WTC11 (cell line): ENCODE measurements at regions not wholly inside any gene's neighbourhood (a gene's known extent, or its start where the extent isn't known, plus 50 kb on each side); places are given as distances from the start of the nearest gene placed in this dataset.

Experiments
- ATAC-seq: fragments of 200-7000 bp; cut with Tn5 transposase; 2 replicates; pipeline ENCODE4 v1.10.0; 2021; ENCODE audit warnings: mild to moderate bottlenecking, moderate library complexity
- CTCF ChIA-PET: fragments of 300-600 bp; sonication (Branson Sonifier 250); formaldehyde crosslinking; loops from one replicate; lab custom pipeline; 2021; ENCODE audit warnings: antibody characterized with exemption; lab: Charles Lee
- POLR2A ChIA-PET: fragments of 350-600 bp; sonication (Branson Sonifier 250); formaldehyde crosslinking; loops from one replicate; lab custom pipeline; 2021; ENCODE audit warnings: antibody characterized with exemption; lab: Charles Lee
- DNase-seq: peaks from one replicate; pipeline ENCODE4 v3.0.0; 2021; ENCODE audit warnings: low spot score
- H3K27ac Mint-ChIP-seq: 2 replicates; pipeline ENCODE4 v1.8.0; 2021; ENCODE audit warnings: mixed read lengths
- H3K27me3 Mint-ChIP-seq: 2 replicates; pipeline ENCODE4 v1.8.0; 2021; ENCODE audit warnings: low read depth, mild to moderate bottlenecking, moderate library complexity, mixed read lengths
- H3K36me3 Mint-ChIP-seq: 2 replicates; pipeline ENCODE4 v1.8.0; 2021; ENCODE audit warnings: mixed read lengths
- H3K4me1 Mint-ChIP-seq: 2 replicates; pipeline ENCODE4 v1.8.0; 2022; ENCODE audit warnings: mixed read lengths
- H3K4me3 Mint-ChIP-seq: 2 replicates; pipeline ENCODE4 v1.8.0; 2021; ENCODE audit warnings: mild to moderate bottlenecking, moderate library complexity, mixed read lengths
- H3K9me3 Mint-ChIP-seq: 2 replicates; pipeline ENCODE4 v1.8.0; 2021; ENCODE audit warnings: mixed read lengths
- FOXK1 ChIP-seq: sonication (generic); formaldehyde crosslinking; IDR thresholded peaks from 2 replicates; pipeline ENCODE4 v1.8.0; 2022; ENCODE audit warnings: mild to moderate bottlenecking, moderate library complexity, missing genetic modification reagents
- GABPB1 ChIP-seq: sonication (generic); formaldehyde crosslinking; IDR thresholded peaks from 2 replicates; pipeline ENCODE4 v1.8.1; 2023; ENCODE audit warnings: mild to moderate bottlenecking, missing genetic modification reagents
- MYBL2 ChIP-seq: sonication (generic); formaldehyde crosslinking; IDR thresholded peaks from 2 replicates; pipeline ENCODE4 v1.8.1; 2023; ENCODE audit warnings: mild to moderate bottlenecking, moderate library complexity, missing genetic modification reagents
- SMAD4 ChIP-seq: sonication (generic); formaldehyde crosslinking; IDR thresholded peaks from 2 replicates; pipeline ENCODE4 v1.8.0; 2022; ENCODE audit warnings: mild to moderate bottlenecking, missing genetic modification reagents
- TEAD4 ChIP-seq: sonication (generic); formaldehyde crosslinking; IDR thresholded peaks from 2 replicates; pipeline ENCODE4 v1.8.0; 2022; ENCODE audit warnings: mild to moderate bottlenecking, missing genetic modification reagents
- TP53 ChIP-seq: sonication (generic); formaldehyde crosslinking; IDR thresholded peaks from 2 replicates; pipeline ENCODE4 v1.8.1; 2023; ENCODE audit warnings: mild to moderate bottlenecking, missing genetic modification reagents
- ZNF232 ChIP-seq: sonication (generic); formaldehyde crosslinking; IDR thresholded peaks from 2 replicates; pipeline ENCODE4 v1.8.0; 2022; ENCODE audit warnings: mild to moderate bottlenecking, missing genetic modification reagents
- ZNF416 ChIP-seq: fragments of 250-450 bp; sonication (Bioruptor Pico); IDR thresholded peaks from 2 replicates; pipeline ENCODE4 v1.9.0; 2021; ENCODE audit warnings: mild to moderate bottlenecking, inconsistent platforms
- TF ChIP-seq, protein P1 (sequence below): sonication (generic); formaldehyde crosslinking; IDR thresholded peaks from 2 replicates; pipeline ENCODE4 v1.8.1; 2022; ENCODE audit warnings: mild to moderate bottlenecking, moderate library complexity, missing genetic modification reagents
- TF ChIP-seq, protein P2 (sequence below): sonication (generic); formaldehyde crosslinking; IDR thresholded peaks from 2 replicates; pipeline ENCODE4 v1.8.1; 2022; ENCODE audit warnings: low read depth, missing genetic modification reagents, borderline replicate concordance
- TF ChIP-seq, protein P3 (sequence below): sonication (generic); formaldehyde crosslinking; conservative IDR thresholded peaks from 2 replicates; pipeline ENCODE4 v1.8.1; 2023; ENCODE audit warnings: mild to moderate bottlenecking, low read depth, missing genetic modification reagents, moderate library complexity
- TF ChIP-seq, protein P4 (sequence below): sonication (generic); formaldehyde crosslinking; IDR thresholded peaks from 2 replicates; pipeline ENCODE4 v1.8.1; 2023; ENCODE audit warnings: mild to moderate bottlenecking, missing genetic modification reagents
- TF ChIP-seq, protein P5 (sequence below): fragments of 250-450 bp; sonication (Bioruptor Pico); IDR thresholded peaks from 2 replicates; pipeline ENCODE4 v1.9.0; 2021; ENCODE audit warnings: mild to moderate bottlenecking
- TF ChIP-seq, protein P6 (sequence below): sonication (generic); formaldehyde crosslinking; IDR thresholded peaks from 2 replicates; pipeline ENCODE4 v1.8.1; 2023; ENCODE audit warnings: mild to moderate bottlenecking, missing genetic modification reagents
- TF ChIP-seq, protein P7 (sequence below): sonication (generic); formaldehyde crosslinking; IDR thresholded peaks from 2 replicates; pipeline ENCODE4 v1.8.1; 2023; ENCODE audit warnings: mild to moderate bottlenecking, missing genetic modification reagents, moderate library complexity
- TF ChIP-seq, protein P8 (sequence below): sonication (generic); formaldehyde crosslinking; IDR thresholded peaks from 2 replicates; pipeline ENCODE4 v1.8.1; 2023; ENCODE audit warnings: mild to moderate bottlenecking, missing genetic modification reagents, borderline replicate concordance

DNA sequence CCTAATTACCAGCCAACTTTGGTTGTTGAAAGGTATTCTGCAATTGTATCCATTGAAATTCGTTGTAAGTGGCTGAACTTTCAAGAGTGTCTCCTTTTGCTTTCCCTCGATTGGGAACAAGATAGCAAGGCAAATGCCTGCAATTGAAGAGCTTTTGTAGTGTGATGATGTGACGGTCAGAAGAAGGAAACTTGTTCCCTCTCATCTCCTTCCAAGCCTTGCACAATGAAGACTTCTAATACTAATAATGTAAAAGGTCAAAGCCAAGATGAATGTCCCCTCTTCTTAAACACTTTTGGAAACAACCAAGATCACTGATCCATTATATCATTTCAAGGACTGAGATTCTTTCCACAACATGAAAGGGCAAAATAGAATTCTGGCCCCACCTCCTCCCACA, 101.9 kb upstream of the LMCD1 start:
- CTCF ChIA-PET, result no interaction called here
- TF ChIP-seq, protein P1, sequence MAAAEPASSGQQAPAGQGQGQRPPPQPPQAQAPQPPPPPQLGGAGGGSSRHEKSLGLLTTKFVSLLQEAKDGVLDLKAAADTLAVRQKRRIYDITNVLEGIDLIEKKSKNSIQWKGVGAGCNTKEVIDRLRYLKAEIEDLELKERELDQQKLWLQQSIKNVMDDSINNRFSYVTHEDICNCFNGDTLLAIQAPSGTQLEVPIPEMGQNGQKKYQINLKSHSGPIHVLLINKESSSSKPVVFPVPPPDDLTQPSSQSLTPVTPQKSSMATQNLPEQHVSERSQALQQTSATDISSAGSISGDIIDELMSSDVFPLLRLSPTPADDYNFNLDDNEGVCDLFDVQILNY (CRISPR knock-in tag), result no peak
- TF ChIP-seq SMAD4 (no peak), TEAD4 (CRISPR knock-in tag) (no peak), ZNF232 (no peak), ZNF416 (no peak), TP53 (CRISPR knock-in tag) (no peak), GABPB1 (no peak), FOXK1 (CRISPR knock-in tag) (no peak), MYBL2 (CRISPR knock-in tag) (no peak)
- TF ChIP-seq, protein P2, sequence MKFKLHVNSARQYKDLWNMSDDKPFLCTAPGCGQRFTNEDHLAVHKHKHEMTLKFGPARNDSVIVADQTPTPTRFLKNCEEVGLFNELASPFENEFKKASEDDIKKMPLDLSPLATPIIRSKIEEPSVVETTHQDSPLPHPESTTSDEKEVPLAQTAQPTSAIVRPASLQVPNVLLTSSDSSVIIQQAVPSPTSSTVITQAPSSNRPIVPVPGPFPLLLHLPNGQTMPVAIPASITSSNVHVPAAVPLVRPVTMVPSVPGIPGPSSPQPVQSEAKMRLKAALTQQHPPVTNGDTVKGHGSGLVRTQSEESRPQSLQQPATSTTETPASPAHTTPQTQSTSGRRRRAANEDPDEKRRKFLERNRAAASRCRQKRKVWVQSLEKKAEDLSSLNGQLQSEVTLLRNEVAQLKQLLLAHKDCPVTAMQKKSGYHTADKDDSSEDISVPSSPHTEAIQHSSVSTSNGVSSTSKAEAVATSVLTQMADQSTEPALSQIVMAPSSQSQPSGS (CRISPR knock-in tag), result no peak
- TF ChIP-seq, protein P3, sequence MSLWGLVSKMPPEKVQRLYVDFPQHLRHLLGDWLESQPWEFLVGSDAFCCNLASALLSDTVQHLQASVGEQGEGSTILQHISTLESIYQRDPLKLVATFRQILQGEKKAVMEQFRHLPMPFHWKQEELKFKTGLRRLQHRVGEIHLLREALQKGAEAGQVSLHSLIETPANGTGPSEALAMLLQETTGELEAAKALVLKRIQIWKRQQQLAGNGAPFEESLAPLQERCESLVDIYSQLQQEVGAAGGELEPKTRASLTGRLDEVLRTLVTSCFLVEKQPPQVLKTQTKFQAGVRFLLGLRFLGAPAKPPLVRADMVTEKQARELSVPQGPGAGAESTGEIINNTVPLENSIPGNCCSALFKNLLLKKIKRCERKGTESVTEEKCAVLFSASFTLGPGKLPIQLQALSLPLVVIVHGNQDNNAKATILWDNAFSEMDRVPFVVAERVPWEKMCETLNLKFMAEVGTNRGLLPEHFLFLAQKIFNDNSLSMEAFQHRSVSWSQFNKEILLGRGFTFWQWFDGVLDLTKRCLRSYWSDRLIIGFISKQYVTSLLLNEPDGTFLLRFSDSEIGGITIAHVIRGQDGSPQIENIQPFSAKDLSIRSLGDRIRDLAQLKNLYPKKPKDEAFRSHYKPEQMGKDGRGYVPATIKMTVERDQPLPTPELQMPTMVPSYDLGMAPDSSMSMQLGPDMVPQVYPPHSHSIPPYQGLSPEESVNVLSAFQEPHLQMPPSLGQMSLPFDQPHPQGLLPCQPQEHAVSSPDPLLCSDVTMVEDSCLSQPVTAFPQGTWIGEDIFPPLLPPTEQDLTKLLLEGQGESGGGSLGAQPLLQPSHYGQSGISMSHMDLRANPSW (CRISPR knock-in tag), result no peak
- TF ChIP-seq, protein P4, sequence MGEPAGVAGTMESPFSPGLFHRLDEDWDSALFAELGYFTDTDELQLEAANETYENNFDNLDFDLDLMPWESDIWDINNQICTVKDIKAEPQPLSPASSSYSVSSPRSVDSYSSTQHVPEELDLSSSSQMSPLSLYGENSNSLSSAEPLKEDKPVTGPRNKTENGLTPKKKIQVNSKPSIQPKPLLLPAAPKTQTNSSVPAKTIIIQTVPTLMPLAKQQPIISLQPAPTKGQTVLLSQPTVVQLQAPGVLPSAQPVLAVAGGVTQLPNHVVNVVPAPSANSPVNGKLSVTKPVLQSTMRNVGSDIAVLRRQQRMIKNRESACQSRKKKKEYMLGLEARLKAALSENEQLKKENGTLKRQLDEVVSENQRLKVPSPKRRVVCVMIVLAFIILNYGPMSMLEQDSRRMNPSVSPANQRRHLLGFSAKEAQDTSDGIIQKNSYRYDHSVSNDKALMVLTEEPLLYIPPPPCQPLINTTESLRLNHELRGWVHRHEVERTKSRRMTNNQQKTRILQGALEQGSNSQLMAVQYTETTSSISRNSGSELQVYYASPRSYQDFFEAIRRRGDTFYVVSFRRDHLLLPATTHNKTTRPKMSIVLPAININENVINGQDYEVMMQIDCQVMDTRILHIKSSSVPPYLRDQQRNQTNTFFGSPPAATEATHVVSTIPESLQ (CRISPR knock-in tag), result no peak
- TF ChIP-seq, protein P5, sequence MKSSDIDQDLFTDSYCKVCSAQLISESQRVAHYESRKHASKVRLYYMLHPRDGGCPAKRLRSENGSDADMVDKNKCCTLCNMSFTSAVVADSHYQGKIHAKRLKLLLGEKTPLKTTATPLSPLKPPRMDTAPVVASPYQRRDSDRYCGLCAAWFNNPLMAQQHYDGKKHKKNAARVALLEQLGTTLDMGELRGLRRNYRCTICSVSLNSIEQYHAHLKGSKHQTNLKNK (CRISPR knock-in tag), result no peak
- TF ChIP-seq, protein P6, sequence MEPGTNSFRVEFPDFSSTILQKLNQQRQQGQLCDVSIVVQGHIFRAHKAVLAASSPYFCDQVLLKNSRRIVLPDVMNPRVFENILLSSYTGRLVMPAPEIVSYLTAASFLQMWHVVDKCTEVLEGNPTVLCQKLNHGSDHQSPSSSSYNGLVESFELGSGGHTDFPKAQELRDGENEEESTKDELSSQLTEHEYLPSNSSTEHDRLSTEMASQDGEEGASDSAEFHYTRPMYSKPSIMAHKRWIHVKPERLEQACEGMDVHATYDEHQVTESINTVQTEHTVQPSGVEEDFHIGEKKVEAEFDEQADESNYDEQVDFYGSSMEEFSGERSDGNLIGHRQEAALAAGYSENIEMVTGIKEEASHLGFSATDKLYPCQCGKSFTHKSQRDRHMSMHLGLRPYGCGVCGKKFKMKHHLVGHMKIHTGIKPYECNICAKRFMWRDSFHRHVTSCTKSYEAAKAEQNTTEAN (CRISPR knock-in tag), result no peak
- TF ChIP-seq, protein P7, sequence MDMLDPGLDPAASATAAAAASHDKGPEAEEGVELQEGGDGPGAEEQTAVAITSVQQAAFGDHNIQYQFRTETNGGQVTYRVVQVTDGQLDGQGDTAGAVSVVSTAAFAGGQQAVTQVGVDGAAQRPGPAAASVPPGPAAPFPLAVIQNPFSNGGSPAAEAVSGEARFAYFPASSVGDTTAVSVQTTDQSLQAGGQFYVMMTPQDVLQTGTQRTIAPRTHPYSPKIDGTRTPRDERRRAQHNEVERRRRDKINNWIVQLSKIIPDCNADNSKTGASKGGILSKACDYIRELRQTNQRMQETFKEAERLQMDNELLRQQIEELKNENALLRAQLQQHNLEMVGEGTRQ (CRISPR knock-in tag), result no peak
- TF ChIP-seq, protein P8, sequence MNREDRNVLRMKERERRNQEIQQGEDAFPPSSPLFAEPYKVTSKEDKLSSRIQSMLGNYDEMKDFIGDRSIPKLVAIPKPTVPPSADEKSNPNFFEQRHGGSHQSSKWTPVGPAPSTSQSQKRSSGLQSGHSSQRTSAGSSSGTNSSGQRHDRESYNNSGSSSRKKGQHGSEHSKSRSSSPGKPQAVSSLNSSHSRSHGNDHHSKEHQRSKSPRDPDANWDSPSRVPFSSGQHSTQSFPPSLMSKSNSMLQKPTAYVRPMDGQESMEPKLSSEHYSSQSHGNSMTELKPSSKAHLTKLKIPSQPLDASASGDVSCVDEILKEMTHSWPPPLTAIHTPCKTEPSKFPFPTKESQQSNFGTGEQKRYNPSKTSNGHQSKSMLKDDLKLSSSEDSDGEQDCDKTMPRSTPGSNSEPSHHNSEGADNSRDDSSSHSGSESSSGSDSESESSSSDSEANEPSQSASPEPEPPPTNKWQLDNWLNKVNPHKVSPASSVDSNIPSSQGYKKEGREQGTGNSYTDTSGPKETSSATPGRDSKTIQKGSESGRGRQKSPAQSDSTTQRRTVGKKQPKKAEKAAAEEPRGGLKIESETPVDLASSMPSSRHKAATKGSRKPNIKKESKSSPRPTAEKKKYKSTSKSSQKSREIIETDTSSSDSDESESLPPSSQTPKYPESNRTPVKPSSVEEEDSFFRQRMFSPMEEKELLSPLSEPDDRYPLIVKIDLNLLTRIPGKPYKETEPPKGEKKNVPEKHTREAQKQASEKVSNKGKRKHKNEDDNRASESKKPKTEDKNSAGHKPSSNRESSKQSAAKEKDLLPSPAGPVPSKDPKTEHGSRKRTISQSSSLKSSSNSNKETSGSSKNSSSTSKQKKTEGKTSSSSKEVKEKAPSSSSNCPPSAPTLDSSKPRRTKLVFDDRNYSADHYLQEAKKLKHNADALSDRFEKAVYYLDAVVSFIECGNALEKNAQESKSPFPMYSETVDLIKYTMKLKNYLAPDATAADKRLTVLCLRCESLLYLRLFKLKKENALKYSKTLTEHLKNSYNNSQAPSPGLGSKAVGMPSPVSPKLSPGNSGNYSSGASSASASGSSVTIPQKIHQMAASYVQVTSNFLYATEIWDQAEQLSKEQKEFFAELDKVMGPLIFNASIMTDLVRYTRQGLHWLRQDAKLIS (CRISPR knock-in tag), result no peak
- TF ChIP-seq, all 79 proteins: peak for 0
- no peak for DNase-seq
- Mint-ChIP-seq H3K27ac (no peak overlapping the region), H3K4me3 (no peak overlapping the region), H3K9me3 (peaks cover 10% of the 10 kb centered on the region), H3K36me3 (no peaks in the 10 kb centered on the region), H3K27me3 (no peaks in the 10 kb centered on the region), H3K4me1 (peaks cover 8% of the 10 kb centered on the region; the same call in 1 of the 2 replicates)
- POLR2A ChIA-PET, result no interaction called here
- ATAC-seq, result no peak
